Coronary artery (tissue), 2 donors: ENCODE measurements at regions not wholly inside any gene's neighbourhood (a gene's known extent, or its start where the extent isn't known, plus 50 kb on each side); places are given as distances from the start of the nearest gene placed in this dataset.

ENCODE experiments used
- DNase-seq: peaks from one replicate; pipeline ENCODE4 v3.0.0-alpha.2; 2017; ENCODE audit warnings: low spot score
- H3K27ac ChIP-seq, 2 donors: fragments of 200-600 bp; sonication (generic); one replicate each; pipeline ENCODE4 v1.5.1; 2016 to 2019
- H3K4me3 ChIP-seq: fragments of 200-600 bp; sonication (generic); 2 replicates; pipeline ENCODE4 v1.5.1; 2016; ENCODE audit warnings: mild to moderate bottlenecking, moderate library complexity
- TF ChIP-seq, protein P1 (sequence below): fragments of 200-600 bp; sonication (generic); IDR thresholded peaks from one replicate; pipeline ENCODE4 v1.5.1; 2019; ENCODE audit warnings: antibody characterized with exemption

DNA sequence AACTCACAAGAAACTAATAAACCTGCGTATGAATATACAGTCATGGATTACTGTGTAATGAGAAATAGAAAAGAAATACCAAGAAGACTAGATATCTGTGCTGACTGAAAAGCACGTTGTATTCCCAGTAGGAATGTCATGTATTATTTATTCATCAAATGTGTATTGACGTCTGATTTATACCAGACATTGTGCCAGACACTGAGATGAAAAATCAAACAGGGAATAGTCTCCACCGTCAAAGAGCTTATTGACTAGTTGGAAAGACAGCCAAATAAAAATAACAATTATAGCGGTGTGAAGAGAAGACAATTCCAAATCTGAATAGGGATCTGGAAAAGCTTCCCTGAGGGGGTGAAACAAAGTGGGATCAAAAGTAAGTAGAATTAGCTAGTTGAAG lies 687.6 kb downstream of the C4orf33 start:
- TF ChIP-seq, protein P1, sequence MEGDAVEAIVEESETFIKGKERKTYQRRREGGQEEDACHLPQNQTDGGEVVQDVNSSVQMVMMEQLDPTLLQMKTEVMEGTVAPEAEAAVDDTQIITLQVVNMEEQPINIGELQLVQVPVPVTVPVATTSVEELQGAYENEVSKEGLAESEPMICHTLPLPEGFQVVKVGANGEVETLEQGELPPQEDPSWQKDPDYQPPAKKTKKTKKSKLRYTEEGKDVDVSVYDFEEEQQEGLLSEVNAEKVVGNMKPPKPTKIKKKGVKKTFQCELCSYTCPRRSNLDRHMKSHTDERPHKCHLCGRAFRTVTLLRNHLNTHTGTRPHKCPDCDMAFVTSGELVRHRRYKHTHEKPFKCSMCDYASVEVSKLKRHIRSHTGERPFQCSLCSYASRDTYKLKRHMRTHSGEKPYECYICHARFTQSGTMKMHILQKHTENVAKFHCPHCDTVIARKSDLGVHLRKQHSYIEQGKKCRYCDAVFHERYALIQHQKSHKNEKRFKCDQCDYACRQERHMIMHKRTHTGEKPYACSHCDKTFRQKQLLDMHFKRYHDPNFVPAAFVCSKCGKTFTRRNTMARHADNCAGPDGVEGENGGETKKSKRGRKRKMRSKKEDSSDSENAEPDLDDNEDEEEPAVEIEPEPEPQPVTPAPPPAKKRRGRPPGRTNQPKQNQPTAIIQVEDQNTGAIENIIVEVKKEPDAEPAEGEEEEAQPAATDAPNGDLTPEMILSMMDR: no peak
- Histone ChIP-seq H3K4me3 (no peak overlapping the region), H3K27ac (no peak overlapping the region)
- no peak for DNase-seq

DNA sequence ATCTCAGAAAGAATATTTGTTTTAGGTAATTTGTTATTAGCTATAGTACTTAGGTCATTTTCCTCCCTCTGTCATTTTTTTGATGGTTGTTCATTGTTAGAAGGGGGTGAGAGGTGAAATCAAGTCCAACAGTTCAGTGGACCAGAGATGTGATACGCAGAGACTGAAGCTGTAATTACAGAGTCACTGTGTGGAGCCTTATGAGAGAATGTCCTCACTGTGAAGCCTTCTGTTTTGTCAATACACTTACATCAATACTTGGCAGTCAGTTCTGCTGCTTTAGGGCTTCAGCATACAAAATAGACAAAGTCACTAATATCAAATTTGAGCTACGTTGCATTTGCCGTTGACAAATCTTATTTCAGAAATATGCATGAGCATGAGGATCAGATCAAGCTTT lies 692.5 kb downstream of the C4orf33 start:
- H3K27ac ChIP-seq: no peak overlapping the region
- H3K4me3 ChIP-seq: no peak overlapping the region
- no peak for DNase-seq
- TF ChIP-seq, protein P1: no peak

DNA sequence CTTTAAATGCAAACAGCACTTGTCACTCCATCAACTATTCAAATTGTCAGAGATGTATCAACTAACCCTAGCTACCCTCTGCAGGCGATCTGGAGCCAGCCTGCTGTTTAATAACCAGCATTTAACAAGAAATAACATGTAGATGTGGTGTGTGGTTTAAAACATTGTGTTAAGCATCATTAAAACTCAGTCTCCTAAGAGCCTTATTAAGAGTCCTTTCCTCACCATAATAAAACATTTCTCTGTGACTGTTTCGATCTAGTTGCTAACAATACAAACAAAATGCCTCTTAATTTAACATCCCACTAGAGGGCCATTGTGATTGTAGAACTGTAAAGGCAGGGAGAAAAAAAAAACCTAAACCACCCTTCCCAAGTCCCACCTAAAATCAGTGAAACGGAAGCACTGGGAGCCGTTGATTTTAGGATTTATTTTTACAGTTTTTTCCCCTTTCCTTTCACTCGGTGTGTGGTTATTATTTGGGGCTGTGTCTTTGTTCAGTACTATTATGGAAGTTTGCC lies 708.6 kb downstream of the C4orf33 start:
- Histone ChIP-seq H3K4me3 (no peak overlapping the region), H3K27ac (no peak overlapping the region)
- DNase-seq: no peak
- TF ChIP-seq, protein P1: no peak

DNA sequence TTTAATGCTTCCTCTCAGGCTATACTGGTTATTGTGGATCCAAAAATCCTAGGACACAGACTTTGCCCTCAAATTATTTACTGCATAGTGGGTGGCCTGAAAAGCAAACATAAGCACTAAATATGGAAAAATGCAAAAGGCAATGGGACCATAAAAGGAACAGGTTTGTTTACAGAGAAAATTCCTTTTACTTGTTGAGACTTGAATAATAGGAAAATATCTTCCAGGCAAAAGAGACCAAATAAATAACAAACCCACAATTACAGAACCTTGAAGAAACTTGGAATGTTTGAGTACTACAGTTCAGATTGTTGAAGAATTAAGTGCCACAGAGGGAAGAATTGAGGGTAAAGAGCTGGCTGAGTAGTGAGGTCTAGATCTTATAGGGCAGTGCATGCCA lies 711.0 kb downstream of the C4orf33 start:
- TF ChIP-seq, protein P1: no peak
- DNase-seq: no peak
- Histone ChIP-seq H3K4me3 (no peak overlapping the region), H3K27ac (no peak overlapping the region)

DNA sequence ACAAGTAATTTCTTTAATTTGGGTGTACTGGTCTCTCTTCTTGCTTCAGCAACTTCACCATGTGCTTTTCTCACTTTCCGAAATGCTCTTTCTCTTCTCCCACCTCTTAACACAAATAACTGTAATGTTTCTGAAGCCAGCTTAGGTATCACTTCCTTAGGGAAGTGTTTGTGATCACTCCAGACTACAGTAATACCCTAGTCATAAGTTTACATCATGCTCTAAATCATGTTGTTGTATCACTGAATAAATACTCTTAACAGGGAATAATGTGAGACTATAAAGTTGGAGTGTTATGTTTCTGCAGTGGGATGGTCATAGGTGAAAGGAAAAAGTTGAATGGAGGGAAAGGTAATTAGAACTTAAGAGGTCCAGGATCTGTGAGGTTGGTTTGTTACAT lies 712.3 kb downstream of the C4orf33 start:
- TF ChIP-seq, protein P1: no peak
- H3K4me3 ChIP-seq: no peak overlapping the region
- no peak overlapping the region for H3K27ac ChIP-seq
- no peak for DNase-seq

DNA sequence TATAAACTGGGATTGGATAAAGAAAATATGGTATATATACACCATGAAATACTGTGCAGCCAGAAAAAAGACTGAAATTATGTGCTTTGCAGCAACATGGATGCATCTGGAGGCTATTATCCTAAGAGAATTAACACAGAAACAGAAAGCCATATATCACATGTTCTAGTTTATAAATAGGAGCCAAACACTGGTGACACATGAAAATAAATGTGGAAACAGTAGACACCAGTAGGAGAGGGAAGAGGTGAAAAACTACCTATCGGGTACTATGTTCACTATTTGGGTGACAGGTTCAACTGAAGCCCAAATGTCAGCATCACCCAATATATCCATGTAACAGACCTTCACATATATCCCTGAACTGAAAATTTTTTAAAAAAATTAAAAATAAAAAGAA lies 725.1 kb downstream of the C4orf33 start:
- TF ChIP-seq, protein P1: no peak
- no peak overlapping the region for H3K4me3 ChIP-seq
- H3K27ac ChIP-seq: no peak overlapping the region
- no peak for DNase-seq

DNA sequence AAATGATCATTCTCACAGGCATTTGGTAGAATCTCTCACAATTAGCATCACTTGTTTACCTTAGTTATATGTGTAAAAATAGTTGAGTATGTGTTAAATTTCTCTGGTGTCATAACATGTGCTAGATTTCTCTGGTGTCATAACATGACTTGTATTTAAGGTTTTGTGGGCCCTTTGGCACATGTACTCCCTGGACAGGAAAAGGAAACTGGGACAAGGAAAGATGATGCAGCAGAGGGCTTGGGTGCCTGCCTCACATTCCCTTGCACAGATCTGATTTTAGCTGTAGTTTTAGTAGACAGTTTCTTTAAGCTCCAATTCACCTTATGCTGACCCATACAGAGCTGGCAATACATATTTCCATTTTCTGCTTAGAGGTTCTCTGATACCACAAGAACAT lies 726.0 kb downstream of the C4orf33 start:
- TF ChIP-seq, protein P1: no peak
- Histone ChIP-seq H3K27ac (no peak overlapping the region), H3K4me3 (no peak overlapping the region)
- DNase-seq: no peak
